ENCODE measurements at regions not wholly inside any gene's neighbourhood (a gene's known extent, or its start where the extent isn't known, plus 50 kb on each side); places are given as distances from the start of the nearest gene placed in this dataset.

DNA sequence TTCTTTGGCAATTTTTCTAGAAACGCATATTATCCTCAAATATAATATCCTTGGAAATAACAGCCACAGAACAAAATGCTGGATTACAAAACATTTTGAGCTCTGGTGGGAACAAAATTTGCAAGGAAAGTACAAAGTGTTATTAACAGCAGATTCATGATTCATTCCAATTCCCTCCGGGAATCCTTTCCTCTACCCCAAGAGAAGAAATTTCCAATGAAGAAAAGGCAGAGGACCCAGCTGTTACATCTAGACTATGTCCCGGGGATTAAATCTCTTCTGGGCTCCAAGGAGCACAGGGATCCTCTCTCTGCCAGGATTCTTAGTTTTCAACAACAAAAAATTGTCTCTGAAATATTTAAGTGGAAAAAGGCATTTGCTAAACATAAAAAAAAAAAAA is 51.6 kb upstream of the TMEFF2 start:
- ATAC-seq (no peak), DNase-seq (ENCODE audit: low spot score) (no peak), FAIRE-seq (no peak)
- Histone ChIP-seq H3K27me3 (ENCODE audit: control insufficient read depth in 1 of 2, insufficient read depth in 2 of 2, low read length in 2 of 2) (no peaks in the 10 kb centered on the region), H3K36me3 (replicated peaks in 1 of 2; ENCODE audit: control insufficient read depth in 1 of 2, insufficient read depth in 2 of 2, low read length in 2 of 2) (no peaks in the 10 kb centered on the region), H3K4me1 (ENCODE audit: insufficient read depth, low read length) (no peaks in the 10 kb centered on the region), H3K79me2 (ENCODE audit: insufficient read depth, low read length) (no peaks in the 10 kb centered on the region), H3K9ac (ENCODE audit: insufficient read depth, low read depth, low read length) (no peak overlapping the region), H4K20me1 (ENCODE audit: insufficient read depth, low read length) (no peaks in the 10 kb centered on the region), H2AFZ (ENCODE audit: low read length) (no peak overlapping the region), H3K4me3 (replicated peaks in 1 of 3; ENCODE audit: insufficient read depth in 1 of 3, low read depth in 2 of 3, low read length in 3 of 3) (no peak overlapping the region), H3K4me2 (ENCODE audit: low read depth, low read length) (no peak overlapping the region), H3K9me3 (ENCODE audit: low read length) (no peaks in the 10 kb centered on the region), H3K27ac (ENCODE audit: extremely low read length, insufficient read depth, low read length) (no peak overlapping the region)
- intact Hi-C loops (cut with micrococcal nuclease; ENCODE audit: unreplicated experiment) (no loop called here), in situ Hi-C loops (cut with HindIII; ENCODE audit: extremely low pct_ligation_motif_present, low pct_unique_long_range_greater_than_20kb) (no loop called here)
- ChIA-PET POLR2A (no interaction called here), CTCF (ENCODE audit: low intra/inter-chr PET ratio, low total read pairs) (no interaction called here)
- WGBS (ENCODE audit: low lambda C conversion rate), result 2% methylated on average over 3 of the region's 3 CpGs
- no TSS peak for BruUV-seq (replicated peaks)
- TF ChIP-seq CENPT (CRISPR knock-in tag; IDR thresholded peaks at IDR 0.05; ENCODE audit: low read depth) (no peak), AHR (CRISPR knock-in tag; IDR thresholded peaks at IDR 0.05) (no peak), NFRKB (IDR thresholded peaks at IDR 0.05) (no peak), ZFP90 (CRISPR knock-in tag; IDR thresholded peaks at IDR 0.05; ENCODE audit: borderline replicate concordance) (no peak), SMAD1 (CRISPR knock-in tag; IDR thresholded peaks at IDR 0.05; ENCODE audit: borderline replicate concordance, low read depth) (no peak), NBN (conservative IDR thresholded peaks at IDR 0.05) (no peak), SIN3A (IDR thresholded peaks at IDR 0.05; ENCODE audit: borderline replicate concordance, low read depth, low read length) (no peak), MEIS2 (CRISPR knock-in tag; IDR thresholded peaks at IDR 0.05) (no peak), TARDBP (CRISPR knock-in tag; IDR thresholded peaks at IDR 0.05) (no peak), ZNF441 (CRISPR knock-in tag; IDR thresholded peaks at IDR 0.05; ENCODE audit: borderline replicate concordance) (no peak), ZKSCAN5 (CRISPR knock-in tag; IDR thresholded peaks at IDR 0.05) (no peak), RAD21 (CRISPR knock-in tag; IDR thresholded peaks at IDR 0.05) (no peak), ZNF83 (CRISPR knock-in tag; IDR thresholded peaks at IDR 0.05; ENCODE audit: borderline replicate concordance) (no peak), RBM39 (IDR thresholded peaks at IDR 0.05; ENCODE audit: low read depth, low read length, poor library complexity, severe bottlenecking) (no peak), GZF1 (CRISPR knock-in tag; IDR thresholded peaks at IDR 0.05) (no peak), HOXD1 (CRISPR knock-in tag; IDR thresholded peaks at IDR 0.05) (no peak), ZNF672 (CRISPR knock-in tag; IDR thresholded peaks at IDR 0.05) (no peak)
- TF ChIP-seq, protein P1, sequence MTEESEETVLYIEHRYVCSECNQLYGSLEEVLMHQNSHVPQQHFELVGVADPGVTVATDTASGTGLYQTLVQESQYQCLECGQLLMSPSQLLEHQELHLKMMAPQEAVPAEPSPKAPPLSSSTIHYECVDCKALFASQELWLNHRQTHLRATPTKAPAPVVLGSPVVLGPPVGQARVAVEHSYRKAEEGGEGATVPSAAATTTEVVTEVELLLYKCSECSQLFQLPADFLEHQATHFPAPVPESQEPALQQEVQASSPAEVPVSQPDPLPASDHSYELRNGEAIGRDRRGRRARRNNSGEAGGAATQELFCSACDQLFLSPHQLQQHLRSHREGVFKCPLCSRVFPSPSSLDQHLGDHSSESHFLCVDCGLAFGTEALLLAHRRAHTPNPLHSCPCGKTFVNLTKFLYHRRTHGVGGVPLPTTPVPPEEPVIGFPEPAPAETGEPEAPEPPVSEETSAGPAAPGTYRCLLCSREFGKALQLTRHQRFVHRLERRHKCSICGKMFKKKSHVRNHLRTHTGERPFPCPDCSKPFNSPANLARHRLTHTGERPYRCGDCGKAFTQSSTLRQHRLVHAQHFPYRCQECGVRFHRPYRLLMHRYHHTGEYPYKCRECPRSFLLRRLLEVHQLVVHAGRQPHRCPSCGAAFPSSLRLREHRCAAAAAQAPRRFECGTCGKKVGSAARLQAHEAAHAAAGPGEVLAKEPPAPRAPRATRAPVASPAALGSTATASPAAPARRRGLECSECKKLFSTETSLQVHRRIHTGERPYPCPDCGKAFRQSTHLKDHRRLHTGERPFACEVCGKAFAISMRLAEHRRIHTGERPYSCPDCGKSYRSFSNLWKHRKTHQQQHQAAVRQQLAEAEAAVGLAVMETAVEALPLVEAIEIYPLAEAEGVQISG (CRISPR knock-in tag; IDR thresholded peaks at IDR 0.05), result no peak
- TF ChIP-seq, protein P2, sequence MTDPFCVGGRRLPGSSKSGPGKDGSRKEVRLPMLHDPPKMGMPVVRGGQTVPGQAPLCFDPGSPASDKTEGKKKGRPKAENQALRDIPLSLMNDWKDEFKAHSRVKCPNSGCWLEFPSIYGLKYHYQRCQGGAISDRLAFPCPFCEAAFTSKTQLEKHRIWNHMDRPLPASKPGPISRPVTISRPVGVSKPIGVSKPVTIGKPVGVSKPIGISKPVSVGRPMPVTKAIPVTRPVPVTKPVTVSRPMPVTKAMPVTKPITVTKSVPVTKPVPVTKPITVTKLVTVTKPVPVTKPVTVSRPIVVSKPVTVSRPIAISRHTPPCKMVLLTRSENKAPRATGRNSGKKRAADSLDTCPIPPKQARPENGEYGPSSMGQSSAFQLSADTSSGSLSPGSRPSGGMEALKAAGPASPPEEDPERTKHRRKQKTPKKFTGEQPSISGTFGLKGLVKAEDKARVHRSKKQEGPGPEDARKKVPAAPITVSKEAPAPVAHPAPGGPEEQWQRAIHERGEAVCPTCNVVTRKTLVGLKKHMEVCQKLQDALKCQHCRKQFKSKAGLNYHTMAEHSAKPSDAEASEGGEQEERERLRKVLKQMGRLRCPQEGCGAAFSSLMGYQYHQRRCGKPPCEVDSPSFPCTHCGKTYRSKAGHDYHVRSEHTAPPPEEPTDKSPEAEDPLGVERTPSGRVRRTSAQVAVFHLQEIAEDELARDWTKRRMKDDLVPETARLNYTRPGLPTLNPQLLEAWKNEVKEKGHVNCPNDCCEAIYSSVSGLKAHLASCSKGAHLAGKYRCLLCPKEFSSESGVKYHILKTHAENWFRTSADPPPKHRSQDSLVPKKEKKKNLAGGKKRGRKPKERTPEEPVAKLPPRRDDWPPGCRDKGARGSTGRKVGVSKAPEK (CRISPR knock-in tag; IDR thresholded peaks at IDR 0.05; ENCODE audit: borderline replicate concordance), result no peak
- TF ChIP-seq, protein P3, sequence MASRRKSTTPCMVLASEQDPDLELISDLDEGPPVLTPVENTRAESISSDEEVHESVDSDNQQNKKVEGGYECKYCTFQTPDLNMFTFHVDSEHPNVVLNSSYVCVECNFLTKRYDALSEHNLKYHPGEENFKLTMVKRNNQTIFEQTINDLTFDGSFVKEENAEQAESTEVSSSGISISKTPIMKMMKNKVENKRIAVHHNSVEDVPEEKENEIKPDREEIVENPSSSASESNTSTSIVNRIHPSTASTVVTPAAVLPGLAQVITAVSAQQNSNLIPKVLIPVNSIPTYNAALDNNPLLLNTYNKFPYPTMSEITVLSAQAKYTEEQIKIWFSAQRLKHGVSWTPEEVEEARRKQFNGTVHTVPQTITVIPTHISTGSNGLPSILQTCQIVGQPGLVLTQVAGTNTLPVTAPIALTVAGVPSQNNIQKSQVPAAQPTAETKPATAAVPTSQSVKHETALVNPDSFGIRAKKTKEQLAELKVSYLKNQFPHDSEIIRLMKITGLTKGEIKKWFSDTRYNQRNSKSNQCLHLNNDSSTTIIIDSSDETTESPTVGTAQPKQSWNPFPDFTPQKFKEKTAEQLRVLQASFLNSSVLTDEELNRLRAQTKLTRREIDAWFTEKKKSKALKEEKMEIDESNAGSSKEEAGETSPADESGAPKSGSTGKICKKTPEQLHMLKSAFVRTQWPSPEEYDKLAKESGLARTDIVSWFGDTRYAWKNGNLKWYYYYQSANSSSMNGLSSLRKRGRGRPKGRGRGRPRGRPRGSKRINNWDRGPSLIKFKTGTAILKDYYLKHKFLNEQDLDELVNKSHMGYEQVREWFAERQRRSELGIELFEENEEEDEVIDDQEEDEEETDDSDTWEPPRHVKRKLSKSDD (CRISPR knock-in tag; IDR thresholded peaks at IDR 0.05; ENCODE audit: low read depth), result no peak
